WTC11 (cell line): ENCODE measurements at regions not wholly inside any gene's neighbourhood (a gene's known extent, or its start where the extent isn't known, plus 50 kb on each side); places are given as distances from the start of the nearest gene placed in this dataset.

Experiments used
- CREM ChIP-seq: sonication (generic); formaldehyde crosslinking; IDR thresholded peaks from 2 replicates; pipeline ENCODE4 v1.8.1; 2022; ENCODE audit warnings: mild to moderate bottlenecking, missing genetic modification reagents, moderate library complexity
- CTCF ChIP-seq: fragments of 200-600 bp; IDR thresholded peaks from 2 replicates; pipeline ENCODE4 v1.8.0; 2022; ENCODE audit warnings: antibody characterized with exemption
- JUN ChIP-seq: sonication (generic); formaldehyde crosslinking; IDR thresholded peaks from 2 replicates; pipeline ENCODE4 v1.8.0; 2023; ENCODE audit warnings: mild to moderate bottlenecking, missing genetic modification reagents
- MAX ChIP-seq: sonication (generic); formaldehyde crosslinking; IDR thresholded peaks from 2 replicates; pipeline ENCODE4 v1.8.0; 2022; ENCODE audit warnings: mild to moderate bottlenecking, missing genetic modification reagents
- NR2C2 ChIP-seq: sonication (generic); formaldehyde crosslinking; IDR thresholded peaks from 2 replicates; pipeline ENCODE4 v1.8.0; 2022; ENCODE audit warnings: mild to moderate bottlenecking, missing genetic modification reagents

- TF ChIP-seq CTCF (no peak), NR2C2 (no peak), JUN (CRISPR knock-in tag) (no peak), CREM (no peak), MAX (CRISPR knock-in tag) (no peak)
Measured at GRCh38 chr4:15318621-15319348, 109.0 kb upstream of the C1QTNF7 start.
